ENCODE measurements at regions not wholly inside any gene's neighbourhood (a gene's known extent, or its start where the extent isn't known, plus 50 kb on each side); places are given as distances from the start of the nearest gene placed in this dataset.

DNA sequence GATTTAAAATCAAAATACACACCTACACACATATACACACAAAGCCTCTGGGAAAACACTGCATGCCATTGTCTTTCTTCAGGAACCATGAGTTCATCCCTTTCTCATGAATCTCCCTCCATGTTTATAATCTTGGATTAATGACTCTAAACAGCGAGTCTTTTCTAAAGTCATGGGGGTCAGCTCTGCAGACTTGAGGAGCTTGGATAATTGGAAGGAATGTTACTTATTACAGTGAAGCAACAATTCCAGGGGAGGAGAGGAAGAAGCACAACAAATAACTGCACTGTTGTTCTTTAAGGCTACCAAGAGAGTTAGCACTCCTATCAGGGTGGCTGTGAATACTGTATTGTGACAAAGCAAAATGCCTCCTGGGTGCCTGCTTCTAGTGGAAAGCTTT lies 444.7 kb downstream of the ANXA1 start:
- TF ChIP-seq, protein P1, sequence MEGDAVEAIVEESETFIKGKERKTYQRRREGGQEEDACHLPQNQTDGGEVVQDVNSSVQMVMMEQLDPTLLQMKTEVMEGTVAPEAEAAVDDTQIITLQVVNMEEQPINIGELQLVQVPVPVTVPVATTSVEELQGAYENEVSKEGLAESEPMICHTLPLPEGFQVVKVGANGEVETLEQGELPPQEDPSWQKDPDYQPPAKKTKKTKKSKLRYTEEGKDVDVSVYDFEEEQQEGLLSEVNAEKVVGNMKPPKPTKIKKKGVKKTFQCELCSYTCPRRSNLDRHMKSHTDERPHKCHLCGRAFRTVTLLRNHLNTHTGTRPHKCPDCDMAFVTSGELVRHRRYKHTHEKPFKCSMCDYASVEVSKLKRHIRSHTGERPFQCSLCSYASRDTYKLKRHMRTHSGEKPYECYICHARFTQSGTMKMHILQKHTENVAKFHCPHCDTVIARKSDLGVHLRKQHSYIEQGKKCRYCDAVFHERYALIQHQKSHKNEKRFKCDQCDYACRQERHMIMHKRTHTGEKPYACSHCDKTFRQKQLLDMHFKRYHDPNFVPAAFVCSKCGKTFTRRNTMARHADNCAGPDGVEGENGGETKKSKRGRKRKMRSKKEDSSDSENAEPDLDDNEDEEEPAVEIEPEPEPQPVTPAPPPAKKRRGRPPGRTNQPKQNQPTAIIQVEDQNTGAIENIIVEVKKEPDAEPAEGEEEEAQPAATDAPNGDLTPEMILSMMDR (conservative IDR thresholded peaks at IDR 0.05), result no peak
- no peak for TF ChIP-seq EZH2 (IDR thresholded peaks at IDR 0.05; ENCODE audit: low read depth)

Data from PC-9 (cell line).